ENCODE measurements at regions not wholly inside any gene's neighbourhood (a gene's known extent, or its start where the extent isn't known, plus 50 kb on each side); places are given as distances from the start of the nearest gene placed in this dataset.

DNA sequence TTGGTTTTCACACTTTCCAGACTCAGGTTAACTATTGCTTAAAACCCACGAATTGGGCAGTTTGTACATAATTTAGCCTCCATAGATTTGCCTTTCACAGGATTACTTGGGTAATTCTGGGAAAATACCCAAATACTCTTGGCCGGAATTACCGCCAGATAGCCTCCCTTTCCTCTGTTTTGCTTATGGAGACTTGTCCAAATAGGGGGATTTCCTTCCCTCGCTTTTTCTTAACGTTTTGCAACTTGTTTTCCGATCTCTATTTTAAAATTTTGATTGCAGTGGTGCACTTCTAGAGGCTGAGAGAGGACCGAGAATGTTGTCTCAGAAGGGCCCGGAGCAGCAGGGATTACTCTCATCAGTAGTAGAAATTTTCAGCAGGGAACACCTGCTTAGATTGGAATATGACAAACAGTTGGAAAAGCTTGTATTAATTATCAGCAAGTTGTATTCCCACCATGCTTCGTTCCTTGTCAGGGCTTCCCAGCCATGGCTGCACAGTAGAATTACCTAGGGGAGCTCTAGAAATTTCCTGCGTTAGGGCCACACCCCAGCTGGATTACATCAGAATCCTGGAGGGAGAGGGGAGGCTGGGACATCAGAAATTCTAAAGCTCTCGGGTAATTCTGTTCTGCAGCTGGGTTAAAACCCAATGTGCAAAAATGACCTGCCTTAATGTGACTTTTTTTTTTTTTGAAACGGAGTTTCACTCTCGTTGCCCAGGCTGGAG lies 329.1 kb downstream of the SH3GL2 start:
- Histone ChIP-seq H3K4me3 (replicated peaks; ENCODE audit: low read depth, low read length) (no peak overlapping the region), H3K36me3 (ENCODE audit: control insufficient read depth, insufficient read depth, low read length) (no peaks in the 10 kb centered on the region), H3K27me3 (replicated peaks; ENCODE audit: control insufficient read depth, insufficient read depth, low read length) (no peaks in the 10 kb centered on the region)
- TF ChIP-seq CTCF (IDR thresholded peaks at IDR 0.05; ENCODE audit: insufficient read depth, low read length, poor library complexity, severe bottlenecking), result no peak
- no peak for DNase-seq (ENCODE audit: extremely low read depth, insufficient read length)

DNA sequence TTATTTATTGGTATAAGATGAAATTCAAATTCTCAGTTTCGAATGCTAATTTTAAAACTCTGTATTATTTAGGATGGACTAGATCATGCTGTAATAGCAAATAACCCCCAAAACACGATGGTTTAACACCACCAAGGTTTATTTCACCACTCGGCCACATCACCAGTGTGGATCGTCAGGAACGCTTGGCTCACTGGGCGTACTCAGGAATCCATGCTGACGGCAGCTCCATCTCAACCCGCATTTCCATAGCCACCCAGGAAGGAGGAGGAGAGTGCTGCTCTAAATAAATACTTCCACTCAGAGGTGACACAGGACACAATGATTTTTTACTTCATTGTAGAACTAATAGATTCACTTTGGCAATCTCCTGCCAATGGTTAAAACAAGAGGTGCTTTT lies 347.4 kb downstream of the SH3GL2 start:
- H3K27me3 ChIP-seq (replicated peaks; ENCODE audit: control insufficient read depth, insufficient read depth, low read length), result no peaks in the 10 kb centered on the region
- no peak for TF ChIP-seq CTCF (IDR thresholded peaks at IDR 0.05; ENCODE audit: insufficient read depth, low read length, poor library complexity, severe bottlenecking)
- no peak for DNase-seq (ENCODE audit: extremely low read depth, insufficient read length)
- no peaks in the 10 kb centered on the region for H3K36me3 ChIP-seq (ENCODE audit: control insufficient read depth, insufficient read depth, low read length)
- H3K4me3 ChIP-seq (replicated peaks; ENCODE audit: low read depth, low read length), result no peak overlapping the region

DNA sequence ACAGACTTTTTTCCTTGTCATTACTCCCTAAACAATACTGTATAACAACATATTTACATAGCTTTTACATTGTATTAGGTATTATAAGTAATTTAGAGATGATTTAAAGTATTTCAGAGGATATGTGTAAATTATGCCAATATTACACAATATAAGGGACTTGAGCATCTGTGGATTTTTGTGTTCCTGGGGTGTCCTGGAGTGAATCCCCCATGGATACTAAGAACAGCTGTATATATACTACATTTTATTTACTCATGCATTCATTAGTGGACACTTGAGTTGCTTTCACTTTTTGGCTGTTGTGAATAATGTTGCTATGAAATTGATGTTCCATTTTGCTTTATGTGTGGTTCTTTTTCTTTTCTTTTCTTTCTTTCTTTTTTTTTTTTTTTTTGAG lies 348.8 kb downstream of the SH3GL2 start:
- no peak for DNase-seq (ENCODE audit: extremely low read depth, insufficient read length)
- no peak for TF ChIP-seq CTCF (IDR thresholded peaks at IDR 0.05; ENCODE audit: insufficient read depth, low read length, poor library complexity, severe bottlenecking)
- H3K36me3 ChIP-seq (ENCODE audit: control insufficient read depth, insufficient read depth, low read length), result no peaks in the 10 kb centered on the region

DNA sequence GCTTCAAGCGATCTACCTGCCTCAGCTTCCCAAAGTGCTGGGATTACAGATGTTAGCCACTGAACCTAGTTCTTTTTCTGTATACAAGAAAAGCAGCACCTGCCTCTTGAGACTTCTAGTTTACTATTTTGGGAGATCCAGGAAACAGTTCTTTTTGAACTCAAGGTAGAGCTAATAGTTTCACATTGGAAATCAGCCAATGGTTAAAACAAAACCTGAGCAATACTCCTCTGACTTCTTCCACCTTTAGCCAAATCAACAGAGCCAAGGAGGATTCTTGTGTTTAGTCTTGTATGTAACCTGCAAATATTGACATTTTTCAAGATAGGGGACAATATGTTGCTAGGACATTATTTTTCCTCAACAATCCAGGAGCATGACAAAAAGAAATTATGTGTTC lies 349.4 kb downstream of the SH3GL2 start:
- Histone ChIP-seq H3K36me3 (ENCODE audit: control insufficient read depth, insufficient read depth, low read length) (no peaks in the 10 kb centered on the region), H3K4me3 (replicated peaks; ENCODE audit: low read depth, low read length) (no peak overlapping the region), H3K27me3 (replicated peaks; ENCODE audit: control insufficient read depth, insufficient read depth, low read length) (no peaks in the 10 kb centered on the region; the same call in 1 of the 2 replicates)
- no peak for DNase-seq (ENCODE audit: extremely low read depth, insufficient read length)
- TF ChIP-seq CTCF (IDR thresholded peaks at IDR 0.05; ENCODE audit: insufficient read depth, low read length, poor library complexity, severe bottlenecking), result no peak

More for the DNA sequence above, 348.8 kb downstream of the SH3GL2 start:
- no peaks in the 10 kb centered on the region; the same call in 1 of the 2 replicates for H3K27me3 ChIP-seq (replicated peaks; ENCODE audit: control insufficient read depth, insufficient read depth, low read length)
- H3K4me3 ChIP-seq (replicated peaks; ENCODE audit: low read depth, low read length), result no peak overlapping the region

DNA sequence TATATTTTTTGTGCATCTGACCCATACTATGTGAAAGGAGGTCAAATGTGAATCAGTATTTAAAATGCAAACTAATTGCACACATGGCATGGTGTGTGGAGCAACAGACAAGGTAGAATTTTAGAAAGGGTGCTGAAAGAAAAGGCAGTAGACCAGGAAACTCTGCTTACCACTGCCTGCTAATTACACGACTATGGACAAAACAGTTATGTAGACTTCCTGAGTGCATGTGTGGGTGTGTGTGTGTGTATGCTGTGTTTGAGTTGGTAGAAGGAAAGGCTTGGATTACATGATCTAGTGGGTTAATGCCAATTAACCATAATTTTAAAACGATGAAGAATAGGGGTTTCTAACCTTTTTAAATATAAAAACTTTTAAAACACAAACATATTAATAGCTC lies 349.9 kb downstream of the SH3GL2 start:
- H3K36me3 ChIP-seq (ENCODE audit: control insufficient read depth, insufficient read depth, low read length), result no peaks in the 10 kb centered on the region
- DNase-seq (ENCODE audit: extremely low read depth, insufficient read length), result no peak
- no peak for TF ChIP-seq CTCF (IDR thresholded peaks at IDR 0.05; ENCODE audit: insufficient read depth, low read length, poor library complexity, severe bottlenecking)

More for the DNA sequence above, 349.9 kb downstream of the SH3GL2 start:
- Histone ChIP-seq H3K27me3 (replicated peaks; ENCODE audit: control insufficient read depth, insufficient read depth, low read length) (no peaks in the 10 kb centered on the region; the same call in 1 of the 2 replicates), H3K4me3 (replicated peaks; ENCODE audit: low read depth, low read length) (no peak overlapping the region)

Data from GM06990 (cell line).